ENCODE measurements at regions not wholly inside any gene's neighbourhood (a gene's known extent, or its start where the extent isn't known, plus 50 kb on each side); places are given as distances from the start of the nearest gene placed in this dataset.

DNA sequence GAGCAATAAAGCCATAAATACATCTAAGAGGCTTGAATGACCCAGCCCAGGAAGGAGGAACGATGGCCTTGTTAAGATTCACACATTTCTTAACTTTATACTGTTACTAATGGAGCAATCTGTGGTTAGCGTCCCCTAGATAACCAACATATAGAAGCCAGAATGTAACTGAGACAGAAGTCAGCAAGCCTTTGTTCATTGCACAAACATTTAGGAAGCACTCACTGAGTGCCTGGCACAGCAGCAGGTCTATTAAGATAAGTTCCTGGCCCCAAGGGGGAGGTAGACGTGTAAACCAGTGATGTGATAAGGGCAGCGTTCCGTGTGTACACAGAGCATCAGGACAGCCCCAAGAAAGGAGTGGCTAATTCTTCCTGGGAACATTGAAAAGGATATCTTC is 63.6 kb upstream of the ATL2 start:
- TF ChIP-seq, protein P1, sequence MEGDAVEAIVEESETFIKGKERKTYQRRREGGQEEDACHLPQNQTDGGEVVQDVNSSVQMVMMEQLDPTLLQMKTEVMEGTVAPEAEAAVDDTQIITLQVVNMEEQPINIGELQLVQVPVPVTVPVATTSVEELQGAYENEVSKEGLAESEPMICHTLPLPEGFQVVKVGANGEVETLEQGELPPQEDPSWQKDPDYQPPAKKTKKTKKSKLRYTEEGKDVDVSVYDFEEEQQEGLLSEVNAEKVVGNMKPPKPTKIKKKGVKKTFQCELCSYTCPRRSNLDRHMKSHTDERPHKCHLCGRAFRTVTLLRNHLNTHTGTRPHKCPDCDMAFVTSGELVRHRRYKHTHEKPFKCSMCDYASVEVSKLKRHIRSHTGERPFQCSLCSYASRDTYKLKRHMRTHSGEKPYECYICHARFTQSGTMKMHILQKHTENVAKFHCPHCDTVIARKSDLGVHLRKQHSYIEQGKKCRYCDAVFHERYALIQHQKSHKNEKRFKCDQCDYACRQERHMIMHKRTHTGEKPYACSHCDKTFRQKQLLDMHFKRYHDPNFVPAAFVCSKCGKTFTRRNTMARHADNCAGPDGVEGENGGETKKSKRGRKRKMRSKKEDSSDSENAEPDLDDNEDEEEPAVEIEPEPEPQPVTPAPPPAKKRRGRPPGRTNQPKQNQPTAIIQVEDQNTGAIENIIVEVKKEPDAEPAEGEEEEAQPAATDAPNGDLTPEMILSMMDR (IDR thresholded peaks at IDR 0.05), result no peak
- no peak for TF ChIP-seq POLR2A (IDR thresholded peaks at IDR 0.05)

All from suprapubic skin (tissue), 3 donors.